MM.1S (cell line): ENCODE measurements at regions not wholly inside any gene's neighbourhood (a gene's known extent, or its start where the extent isn't known, plus 50 kb on each side); places are given as distances from the start of the nearest gene placed in this dataset.

Source experiments
- CTCF ChIP-seq: fragments of 300-600 bp; sonication (generic); IDR thresholded peaks from 2 replicates; pipeline ENCODE4 v1.5.1; 2016; ENCODE audit warnings: antibody characterized with exemption, low read length, mixed read lengths
- EZH2 ChIP-seq: fragments of 300-600 bp; sonication (generic); optimal IDR thresholded peaks from 2 replicates; pipeline ENCODE3; 2017; ENCODE audit warnings: low read depth, mild to moderate bottlenecking, antibody characterized with exemption, low read length, mixed read lengths
- EZH2phosphoT487 ChIP-seq: fragments of 300-600 bp; sonication (generic); IDR thresholded peaks from 2 replicates; pipeline ENCODE4 v1.6.1; 2018; ENCODE audit warnings: antibody characterized with exemption, low read length

DNA sequence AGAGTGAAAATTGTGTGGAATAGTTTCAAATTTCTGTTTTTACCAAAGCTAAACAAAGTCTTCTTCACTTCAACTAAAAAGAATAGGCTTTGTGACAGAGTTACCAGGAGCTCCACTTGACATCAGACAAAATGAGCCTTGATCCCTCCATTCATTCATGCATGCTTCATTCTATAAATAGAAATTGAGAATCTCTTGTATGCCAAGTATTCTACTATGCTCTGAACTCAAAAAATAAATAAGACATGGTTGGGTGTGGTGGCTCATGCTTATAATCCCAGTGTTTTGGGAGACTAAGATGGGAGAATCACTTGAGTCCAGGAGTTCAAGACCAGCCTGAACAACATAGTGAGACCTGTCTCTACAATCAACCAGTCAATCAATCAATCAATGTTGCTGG lies 236.6 kb upstream of the FAM83B start:
- TF ChIP-seq CTCF (no peak), EZH2 (no peak), EZH2phosphoT487 (no peak)
